HepG2 (cell line): ENCODE measurements at regions not wholly inside any gene's neighbourhood (a gene's known extent, or its start where the extent isn't known, plus 50 kb on each side); places are given as distances from the start of the nearest gene placed in this dataset.

Experiments
- ATAC-seq: fragments of 200-7000 bp; cut with Tn5 transposase; 3 replicates; pipeline ENCODE4 v1.9.1; 2020; ENCODE audit warnings: mild to moderate bottlenecking, moderate library complexity
- BruUV-seq: library from RNA; stranded (reverse); fragments of 400-500 nt; replicated peaks from 2 replicates; lab custom pipeline; 2021; lab: Mats Ljungman, UMichigan
- CTCF ChIA-PET: fragments of 300-600 bp; formaldehyde crosslinking; extraction: SDS; loops from one replicate; lab custom pipeline; 2021; ENCODE audit warnings: low total read pairs, inconsistent platforms, low intra/inter-chr PET ratio; lab: Yijun Ruan, JAX
- POLR2A ChIA-PET: fragments of 350-600 bp; sonication (Branson Sonifier 250); formaldehyde crosslinking; loops from one replicate; lab custom pipeline; 2020; ENCODE audit warnings: antibody characterized with exemption, inconsistent platforms; lab: Yijun Ruan, JAX
- DNase-seq: peaks from one replicate; pipeline ENCODE4 v3.0.0-alpha.2; 2015; ENCODE audit warnings: low spot score
- FAIRE-seq: peaks from 3 replicates; lab custom pipeline; 2011; peaks lifted over from hg19 to GRCh38; lab: Jason Lieb, UNC
- H2AFZ ChIP-seq: one replicate; pipeline ENCODE4 v1.6.1; 2011; ENCODE audit warnings: low read length, inconsistent platforms
- H3K27ac ChIP-seq: fragments of 300-600 bp; 3 replicates; pipeline ENCODE4 v1.8.0; 2011; ENCODE audit warnings: mixed run types, mild to moderate bottlenecking, mixed read lengths, low read length, inconsistent platforms; ENCODE audit not compliant: insufficient read depth; ENCODE audit errors: extremely low read length
- H3K27me3 ChIP-seq, 2 experiments: fragments of 200-600 bp in 1 of 2; 2 replicates in 1 of 2; 3 replicates in 1 of 2; pipeline versions ENCODE4 v1.6.0 to v1.8.0; 2011; ENCODE audit warnings: low read length in 2 of 2, mild to moderate bottlenecking in 2 of 2, moderate library complexity in 2 of 2, inconsistent platforms in 1 of 2; ENCODE audit not compliant: insufficient read depth in 2 of 2, control insufficient read depth in 1 of 2
- H3K36me3 ChIP-seq, 2 experiments: fragments of 200-600 bp in 1 of 2; replicated peaks in 1 of 2; 2 replicates in 1 of 2; 3 replicates in 1 of 2; pipeline versions ENCODE4 v1.5.1 to v1.8.0; 2011; ENCODE audit warnings: low read length in 2 of 2, inconsistent platforms in 1 of 2; ENCODE audit not compliant: insufficient read depth in 2 of 2, control insufficient read depth in 1 of 2
- H3K4me1 ChIP-seq: 2 replicates; pipeline ENCODE4 v1.5.1; 2012; ENCODE audit warnings: low read length, inconsistent platforms; ENCODE audit not compliant: insufficient read depth
- H3K4me2 ChIP-seq: 2 replicates; pipeline ENCODE4 v1.6.0; 2011; ENCODE audit warnings: low read depth, low read length, inconsistent platforms
- H3K4me3 ChIP-seq, 3 experiments: fragments of 200-600 bp in 1 of 3; sonication (generic), shearing (Covaris generic) in 1 of 3; replicated peaks in 1 of 3; 2 replicates each; pipeline ENCODE4 v1.5.1; 2011 to 2016; ENCODE audit warnings: low read length in 3 of 3, inconsistent platforms in 2 of 3, low read depth in 2 of 3, mild to moderate bottlenecking in 2 of 3, control low read depth in 1 of 3, mixed read lengths in 1 of 3; ENCODE audit not compliant: insufficient read depth in 1 of 3
- H3K79me2 ChIP-seq: one replicate; pipeline ENCODE4 v1.6.1; 2011; ENCODE audit warnings: low read length, inconsistent platforms; ENCODE audit not compliant: insufficient read depth
- H3K9ac ChIP-seq: 2 replicates; pipeline ENCODE4 v1.6.0; 2011; ENCODE audit warnings: mild to moderate bottlenecking, low read depth, low read length, inconsistent platforms; ENCODE audit not compliant: insufficient read depth
- H3K9me3 ChIP-seq: 2 replicates; pipeline ENCODE4 v1.5.1; 2012; ENCODE audit warnings: mild to moderate bottlenecking, low read length
- H4K20me1 ChIP-seq: 2 replicates; pipeline ENCODE4 v1.6.0; 2011; ENCODE audit warnings: inconsistent platforms, mild to moderate bottlenecking, low read length, moderate library complexity; ENCODE audit not compliant: insufficient read depth
- KLF6 ChIP-seq: IDR thresholded peaks from 2 replicates; pipeline ENCODE4 v1.8.0; 2016; ENCODE audit warnings: missing biosample characterization, missing genetic modification reagents
- MEIS2 ChIP-seq: sonication (generic); formaldehyde crosslinking; IDR thresholded peaks from 2 replicates; pipeline ENCODE4 v1.9.0; 2021; ENCODE audit warnings: mild to moderate bottlenecking, missing genetic modification reagents
- RBAK ChIP-seq: sonication (generic); formaldehyde crosslinking; IDR thresholded peaks from 2 replicates; pipeline ENCODE4 v1.5.1; 2020; ENCODE audit warnings: mild to moderate bottlenecking, missing genetic modification reagents
- RNF2 ChIP-seq: fragments of 450-650 bp; conservative IDR thresholded peaks from 2 replicates; pipeline ENCODE4 v1.6.1; 2016; ENCODE audit warnings: low read depth
- ZBTB21 ChIP-seq: sonication (generic); formaldehyde crosslinking; IDR thresholded peaks from 2 replicates; pipeline ENCODE4 v1.4.0; 2020; ENCODE audit warnings: missing genetic modification reagents
- ZNF879 ChIP-seq: sonication (generic); formaldehyde crosslinking; IDR thresholded peaks from 2 replicates; pipeline ENCODE4 v1.8.1; 2023; ENCODE audit warnings: missing genetic modification reagents
- WGBS: methylation state at CpG from one replicate; pipeline ENCODE4 v1.1.6; 2017; ENCODE audit warnings: low lambda C conversion rate; 5-methylcytosine and 5-hydroxymethylcytosine counted together
- in situ Hi-C: cut with HindIII; loops from 2 replicates; pipeline ENCODE4 v1.10.0; 2017; ENCODE audit warnings: low pct_unique_long_range_greater_than_20kb; ENCODE audit not compliant: extremely low pct_ligation_motif_present
- intact Hi-C: fragments of 100-400 bp; cut with micrococcal nuclease; formaldehyde crosslinking; loops from one replicate; pipeline ENCODE4 v1.10.0; 2022; ENCODE audit not compliant: unreplicated experiment
- TF ChIP-seq, protein P1 (sequence below): sonication (generic); formaldehyde crosslinking; conservative IDR thresholded peaks from 2 replicates; pipeline ENCODE4 v1.8.0; 2022; ENCODE audit warnings: low read depth, missing genetic modification reagents
- TF ChIP-seq, protein P2 (sequence below): sonication (generic); formaldehyde crosslinking; IDR thresholded peaks from 2 replicates; pipeline ENCODE4 v1.8.0; 2022; ENCODE audit warnings: low read depth, missing genetic modification reagents
- TF ChIP-seq, protein P3 (sequence below): sonication (generic); formaldehyde crosslinking; IDR thresholded peaks from 2 replicates; pipeline ENCODE4 v1.9.0; 2021; ENCODE audit warnings: missing genetic modification reagents, mild to moderate bottlenecking, borderline replicate concordance
- TF ChIP-seq, protein P4 (sequence below): sonication (generic); formaldehyde crosslinking; IDR thresholded peaks from 2 replicates; pipeline ENCODE4 v1.4.0; 2020; ENCODE audit warnings: missing genetic modification reagents
- TF ChIP-seq, protein P5 (sequence below): sonication (generic); formaldehyde crosslinking; IDR thresholded peaks from 2 replicates; pipeline ENCODE4 v1.4.0; 2020; ENCODE audit warnings: missing genetic modification reagents

DNA sequence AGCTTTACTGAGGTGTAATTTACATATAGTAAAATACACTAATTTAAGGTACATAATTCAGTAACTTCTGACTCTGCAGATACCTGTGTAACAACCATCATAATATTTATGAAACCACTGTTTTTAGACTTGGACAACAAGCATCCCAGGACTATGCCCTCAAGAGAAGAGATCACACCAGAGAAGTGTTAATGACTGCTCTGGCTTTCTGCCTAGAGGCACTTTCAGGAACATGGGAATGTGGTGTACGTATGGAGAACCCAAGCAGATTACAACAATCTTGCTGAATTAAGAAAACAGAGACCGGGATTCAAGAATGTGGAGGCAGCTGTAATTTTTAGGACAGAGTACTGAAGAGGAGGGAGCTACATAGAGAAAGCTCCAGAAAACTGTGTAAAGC is 475.2 kb downstream of the LPIN1 start (continued):
- TF ChIP-seq MEIS2 (CRISPR knock-in tag) (no peak), RNF2 (no peak)
- TF ChIP-seq, protein P1, sequence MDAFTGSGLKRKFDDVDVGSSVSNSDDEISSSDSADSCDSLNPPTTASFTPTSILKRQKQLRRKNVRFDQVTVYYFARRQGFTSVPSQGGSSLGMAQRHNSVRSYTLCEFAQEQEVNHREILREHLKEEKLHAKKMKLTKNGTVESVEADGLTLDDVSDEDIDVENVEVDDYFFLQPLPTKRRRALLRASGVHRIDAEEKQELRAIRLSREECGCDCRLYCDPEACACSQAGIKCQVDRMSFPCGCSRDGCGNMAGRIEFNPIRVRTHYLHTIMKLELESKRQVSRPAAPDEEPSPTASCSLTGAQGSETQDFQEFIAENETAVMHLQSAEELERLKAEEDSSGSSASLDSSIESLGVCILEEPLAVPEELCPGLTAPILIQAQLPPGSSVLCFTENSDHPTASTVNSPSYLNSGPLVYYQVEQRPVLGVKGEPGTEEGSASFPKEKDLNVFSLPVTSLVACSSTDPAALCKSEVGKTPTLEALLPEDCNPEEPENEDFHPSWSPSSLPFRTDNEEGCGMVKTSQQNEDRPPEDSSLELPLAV (CRISPR knock-in tag), result no peak
- TF ChIP-seq, protein P2, sequence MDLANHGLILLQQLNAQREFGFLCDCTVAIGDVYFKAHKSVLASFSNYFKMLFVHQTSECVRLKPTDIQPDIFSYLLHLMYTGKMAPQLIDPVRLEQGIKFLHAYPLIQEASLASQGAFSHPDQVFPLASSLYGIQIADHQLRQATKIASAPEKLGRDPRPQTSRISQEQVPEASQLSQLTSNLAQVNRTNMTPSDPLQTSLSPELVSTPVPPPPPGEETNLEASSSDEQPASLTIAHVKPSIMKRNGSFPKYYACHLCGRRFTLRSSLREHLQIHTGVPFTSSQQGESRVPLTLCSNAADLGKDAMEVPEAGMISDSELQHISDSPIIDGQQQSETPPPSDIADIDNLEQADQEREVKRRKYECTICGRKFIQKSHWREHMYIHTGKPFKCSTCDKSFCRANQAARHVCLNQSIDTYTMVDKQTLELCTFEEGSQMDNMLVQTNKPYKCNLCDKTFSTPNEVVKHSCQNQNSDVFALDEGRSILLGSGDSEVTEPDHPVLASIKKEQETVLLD (CRISPR knock-in tag), result no peak

DNA sequence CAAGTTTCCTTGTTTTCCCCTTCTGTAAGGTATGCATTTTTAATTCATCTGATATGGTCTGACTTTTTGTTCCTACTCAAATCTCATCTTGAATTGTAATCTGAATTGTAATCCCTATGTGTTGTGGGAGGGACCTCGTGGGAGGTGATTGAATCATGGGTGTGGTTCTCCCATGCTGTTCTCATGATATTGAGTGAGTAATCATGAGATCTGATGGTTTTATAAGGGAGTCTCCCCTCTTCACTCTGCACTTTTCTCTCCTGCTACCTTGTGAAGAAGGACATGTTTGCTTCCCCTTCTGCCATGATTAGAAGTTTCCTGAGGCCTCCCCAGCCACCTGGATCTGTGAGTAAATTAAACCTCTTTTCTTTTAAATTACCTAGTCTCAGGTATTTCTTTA is 476.1 kb downstream of the LPIN1 start:
- no peak for FAIRE-seq
- no peak for ATAC-seq
- Histone ChIP-seq H4K20me1 (no peaks in the 10 kb centered on the region), H2AFZ (no peak overlapping the region), H3K4me2 (no peak overlapping the region), H3K9me3 (peaks cover 37% of the 10 kb centered on the region), H3K9ac (no peak overlapping the region), H3K36me3 (no peaks in the 10 kb centered on the region), H3K27ac (no peak overlapping the region), H3K4me3 (no peak overlapping the region), H3K27me3 (no peaks in the 10 kb centered on the region), H3K79me2 (no peaks in the 10 kb centered on the region), H3K4me1 (no peaks in the 10 kb centered on the region)
- no TSS peak for BruUV-seq
- intact Hi-C loops (no loop called here), in situ Hi-C loops (no loop called here)
- POLR2A ChIA-PET, result no interaction called here
- CTCF ChIA-PET, result no interaction called here
- TF ChIP-seq ZNF879 (CRISPR knock-in tag), result no peak
- no peak for TF ChIP-seq RBAK (CRISPR knock-in tag)
- TF ChIP-seq, protein P3, sequence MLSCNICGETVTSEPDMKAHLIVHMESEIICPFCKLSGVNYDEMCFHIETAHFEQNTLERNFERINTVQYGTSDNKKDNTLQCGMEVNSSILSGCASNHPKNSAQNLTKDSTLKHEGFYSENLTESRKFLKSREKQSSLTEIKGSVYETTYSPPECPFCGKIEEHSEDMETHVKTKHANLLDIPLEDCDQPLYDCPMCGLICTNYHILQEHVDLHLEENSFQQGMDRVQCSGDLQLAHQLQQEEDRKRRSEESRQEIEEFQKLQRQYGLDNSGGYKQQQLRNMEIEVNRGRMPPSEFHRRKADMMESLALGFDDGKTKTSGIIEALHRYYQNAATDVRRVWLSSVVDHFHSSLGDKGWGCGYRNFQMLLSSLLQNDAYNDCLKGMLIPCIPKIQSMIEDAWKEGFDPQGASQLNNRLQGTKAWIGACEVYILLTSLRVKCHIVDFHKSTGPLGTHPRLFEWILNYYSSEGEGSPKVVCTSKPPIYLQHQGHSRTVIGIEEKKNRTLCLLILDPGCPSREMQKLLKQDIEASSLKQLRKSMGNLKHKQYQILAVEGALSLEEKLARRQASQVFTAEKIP, result no peak
- no peak for TF ChIP-seq KLF6 (CRISPR knock-in tag)
- TF ChIP-seq, protein P4, sequence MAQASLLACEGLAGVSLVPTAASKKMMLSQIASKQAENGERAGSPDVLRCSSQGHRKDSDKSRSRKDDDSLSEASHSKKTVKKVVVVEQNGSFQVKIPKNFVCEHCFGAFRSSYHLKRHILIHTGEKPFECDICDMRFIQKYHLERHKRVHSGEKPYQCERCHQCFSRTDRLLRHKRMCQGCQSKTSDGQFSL (CRISPR knock-in tag), result no peak
- TF ChIP-seq, protein P5, sequence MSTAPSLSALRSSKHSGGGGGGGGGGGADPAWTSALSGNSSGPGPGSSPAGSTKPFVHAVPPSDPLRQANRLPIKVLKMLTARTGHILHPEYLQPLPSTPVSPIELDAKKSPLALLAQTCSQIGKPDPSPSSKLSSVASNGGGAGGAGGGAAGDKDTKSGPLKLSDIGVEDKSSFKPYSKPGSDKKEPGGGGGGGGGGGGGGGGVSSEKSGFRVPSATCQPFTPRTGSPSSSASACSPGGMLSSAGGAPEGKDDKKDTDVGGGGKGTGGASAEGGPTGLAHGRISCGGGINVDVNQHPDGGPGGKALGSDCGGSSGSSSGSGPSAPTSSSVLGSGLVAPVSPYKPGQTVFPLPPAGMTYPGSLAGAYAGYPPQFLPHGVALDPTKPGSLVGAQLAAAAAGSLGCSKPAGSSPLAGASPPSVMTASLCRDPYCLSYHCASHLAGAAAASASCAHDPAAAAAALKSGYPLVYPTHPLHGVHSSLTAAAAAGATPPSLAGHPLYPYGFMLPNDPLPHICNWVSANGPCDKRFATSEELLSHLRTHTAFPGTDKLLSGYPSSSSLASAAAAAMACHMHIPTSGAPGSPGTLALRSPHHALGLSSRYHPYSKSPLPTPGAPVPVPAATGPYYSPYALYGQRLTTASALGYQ (CRISPR knock-in tag), result no peak
- no peak for TF ChIP-seq ZBTB21
- no peak for DNase-seq
- 0% methylated on average over 1 of the region's 1 CpG for WGBS
